ENCODE measurements at regions not wholly inside any gene's neighbourhood (a gene's known extent, or its start where the extent isn't known, plus 50 kb on each side); places are given as distances from the start of the nearest gene placed in this dataset.

DNA sequence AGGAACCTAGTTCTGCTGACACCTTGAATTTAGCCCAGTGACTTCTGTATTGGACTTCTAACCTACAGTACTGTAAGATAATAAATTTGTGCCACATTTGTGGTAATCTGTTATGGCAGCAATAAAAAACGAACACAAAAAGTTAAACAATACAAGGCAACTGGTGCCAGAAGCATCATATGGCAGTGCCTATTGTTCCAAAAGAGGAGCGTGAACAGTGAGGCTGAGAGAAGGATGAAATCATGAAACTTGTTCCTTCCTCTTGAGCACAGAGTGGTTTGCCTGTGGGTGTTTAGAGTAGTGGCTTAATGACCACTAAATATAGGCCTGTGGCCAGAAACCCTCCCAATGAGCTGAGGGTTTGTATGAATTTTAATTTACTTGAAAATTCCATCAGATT is 69.7 kb upstream of the PGRMC2 start:
- TF ChIP-seq POLR2A (IDR thresholded peaks at IDR 0.05) = no peak
- TF ChIP-seq, protein P1, sequence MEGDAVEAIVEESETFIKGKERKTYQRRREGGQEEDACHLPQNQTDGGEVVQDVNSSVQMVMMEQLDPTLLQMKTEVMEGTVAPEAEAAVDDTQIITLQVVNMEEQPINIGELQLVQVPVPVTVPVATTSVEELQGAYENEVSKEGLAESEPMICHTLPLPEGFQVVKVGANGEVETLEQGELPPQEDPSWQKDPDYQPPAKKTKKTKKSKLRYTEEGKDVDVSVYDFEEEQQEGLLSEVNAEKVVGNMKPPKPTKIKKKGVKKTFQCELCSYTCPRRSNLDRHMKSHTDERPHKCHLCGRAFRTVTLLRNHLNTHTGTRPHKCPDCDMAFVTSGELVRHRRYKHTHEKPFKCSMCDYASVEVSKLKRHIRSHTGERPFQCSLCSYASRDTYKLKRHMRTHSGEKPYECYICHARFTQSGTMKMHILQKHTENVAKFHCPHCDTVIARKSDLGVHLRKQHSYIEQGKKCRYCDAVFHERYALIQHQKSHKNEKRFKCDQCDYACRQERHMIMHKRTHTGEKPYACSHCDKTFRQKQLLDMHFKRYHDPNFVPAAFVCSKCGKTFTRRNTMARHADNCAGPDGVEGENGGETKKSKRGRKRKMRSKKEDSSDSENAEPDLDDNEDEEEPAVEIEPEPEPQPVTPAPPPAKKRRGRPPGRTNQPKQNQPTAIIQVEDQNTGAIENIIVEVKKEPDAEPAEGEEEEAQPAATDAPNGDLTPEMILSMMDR (IDR thresholded peaks at IDR 0.05 in 8 of 11, conservative IDR thresholded peaks at IDR 0.05 in 3 of 11) = no peak
- no peak for TF ChIP-seq POLR2AphosphoS5 (IDR thresholded peaks at IDR 0.05)
